Mesendoderm (in vitro differentiated cells): ENCODE measurements at regions not wholly inside any gene's neighbourhood (a gene's known extent, or its start where the extent isn't known, plus 50 kb on each side); places are given as distances from the start of the nearest gene placed in this dataset.

Experiments
- DNase-seq: peaks from one replicate; pipeline ENCODE4 v3.0.0; 2013
- H2AK5ac ChIP-seq: 2 replicates; pipeline ENCODE4 v1.6.1; 2013; ENCODE audit warnings: low read length, inconsistent platforms
- H2BK120ac ChIP-seq: 2 replicates; pipeline ENCODE4 v1.6.1; 2013; ENCODE audit warnings: low read depth, mild to moderate bottlenecking, low read length, moderate library complexity, mixed read lengths
- H2BK15ac ChIP-seq: replicated peaks from 2 replicates; pipeline ENCODE4 v1.6.1; 2013; ENCODE audit warnings: low read depth, mild to moderate bottlenecking, moderate library complexity
- H2BK5ac ChIP-seq: 2 replicates; pipeline ENCODE4 v1.6.1; 2013; ENCODE audit warnings: low read length, inconsistent platforms
- H3K18ac ChIP-seq: 2 replicates; pipeline ENCODE4 v1.6.1; 2013; ENCODE audit warnings: mild to moderate bottlenecking, low read length, mixed read lengths
- H3K23ac ChIP-seq: one replicate; pipeline ENCODE4 v1.6.1; 2013; ENCODE audit warnings: low read length
- H3K27ac ChIP-seq: 2 replicates; pipeline ENCODE4 v1.5.1; 2013; ENCODE audit warnings: low read depth, mild to moderate bottlenecking, inconsistent platforms, low read length, moderate library complexity
- H3K27me3 ChIP-seq: 2 replicates; pipeline ENCODE4 v1.6.1; 2013; ENCODE audit warnings: low read length, control low read depth, mild to moderate bottlenecking, inconsistent platforms; ENCODE audit not compliant: insufficient read depth, poor library complexity
- H3K36me3 ChIP-seq: 2 replicates; pipeline ENCODE4 v1.6.1; 2013; ENCODE audit warnings: low read length, inconsistent platforms; ENCODE audit not compliant: control insufficient read depth, insufficient read depth
- H3K4ac ChIP-seq: one replicate; pipeline ENCODE4 v1.6.1; 2013; ENCODE audit warnings: low read depth, mild to moderate bottlenecking, low read length, moderate library complexity
- H3K4me1 ChIP-seq: 2 replicates; pipeline ENCODE4 v1.6.1; 2013; ENCODE audit warnings: low read depth, low read length, inconsistent platforms; ENCODE audit not compliant: control insufficient read depth
- H3K4me2 ChIP-seq: 2 replicates; pipeline ENCODE4 v1.6.1; 2013; ENCODE audit warnings: low read length
- H3K4me3 ChIP-seq: 2 replicates; pipeline ENCODE4 v1.5.1; 2013; ENCODE audit warnings: mild to moderate bottlenecking, low read length
- H3K56ac ChIP-seq: one replicate; pipeline ENCODE4 v1.6.1; 2013; ENCODE audit warnings: low read length
- H3K79me1 ChIP-seq: 2 replicates; pipeline ENCODE4 v1.6.1; 2013; ENCODE audit warnings: low read length, inconsistent platforms
- H3K79me2 ChIP-seq: 2 replicates; pipeline ENCODE4 v1.6.1; 2013; ENCODE audit warnings: mild to moderate bottlenecking, low read length; ENCODE audit not compliant: control insufficient read depth, insufficient read depth
- H3K9ac ChIP-seq: 2 replicates; pipeline ENCODE4 v1.6.1; 2013; ENCODE audit warnings: low read length, inconsistent platforms
- H4K5ac ChIP-seq: one replicate; pipeline ENCODE4 v1.6.1; 2013; ENCODE audit warnings: low read length
- H4K8ac ChIP-seq: one replicate; pipeline ENCODE4 v1.6.1; 2013; ENCODE audit warnings: low read depth, mild to moderate bottlenecking, control low read depth, low read length, moderate library complexity
- WGBS: extraction: QIAGEN DNeasy Blood & Tissue Kit; methylation state at CpG from one replicate; pipeline ENCODE4 v1.1.7; 2013; ENCODE audit warnings: low lambda C conversion rate, missing lambda C conversion rate; ENCODE audit not compliant: insufficient coverage; ENCODE audit errors: extremely low coverage; 5-methylcytosine and 5-hydroxymethylcytosine counted together

DNA sequence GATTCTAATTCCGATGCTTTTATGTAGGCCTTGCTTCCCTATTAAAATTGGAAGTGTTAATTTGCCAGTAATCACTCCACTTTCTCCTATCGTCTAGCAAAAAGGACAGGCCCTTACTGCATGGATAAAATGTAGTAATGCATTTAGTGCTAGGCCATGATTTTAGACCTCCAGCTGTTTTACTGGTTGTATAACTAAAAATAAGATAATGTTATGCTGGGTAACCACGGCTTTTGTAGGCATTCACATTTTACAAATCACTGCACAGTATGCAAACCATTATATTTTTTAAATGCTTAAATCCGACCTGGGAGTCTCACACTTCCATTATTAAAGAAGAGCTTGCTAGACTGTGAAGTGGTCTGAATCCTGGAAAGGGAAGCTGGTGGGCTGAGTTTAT lies 179.5 kb downstream of the TFAP2A start:
- H3K36me3 ChIP-seq, result no peaks in the 10 kb centered on the region
- H3K27ac ChIP-seq, result no peak overlapping the region
- no peaks in the 10 kb centered on the region for H3K4me1 ChIP-seq
- no peak overlapping the region for H3K18ac ChIP-seq
- H3K79me1 ChIP-seq, result no peaks in the 10 kb centered on the region
- no peak overlapping the region for H3K23ac ChIP-seq
- H2BK5ac ChIP-seq, result no peak overlapping the region
- H3K4me3 ChIP-seq, result no peak overlapping the region
- no peak for DNase-seq
- no CpG with 5 or more reads among the region's 4 CpGs for WGBS
- no peak overlapping the region for H3K4me2 ChIP-seq
- H3K56ac ChIP-seq, result no peak overlapping the region
- no peaks in the 10 kb centered on the region for H3K27me3 ChIP-seq
- no peak overlapping the region for H3K4ac ChIP-seq
- H3K79me2 ChIP-seq, result no peaks in the 10 kb centered on the region
- H2BK15ac ChIP-seq, result no peak overlapping the region
- no peak overlapping the region for H2BK120ac ChIP-seq
- no peak overlapping the region for H2AK5ac ChIP-seq
- H3K9ac ChIP-seq, result no peak overlapping the region
- H4K8ac ChIP-seq, result no peak overlapping the region
- no peak overlapping the region for H4K5ac ChIP-seq

DNA sequence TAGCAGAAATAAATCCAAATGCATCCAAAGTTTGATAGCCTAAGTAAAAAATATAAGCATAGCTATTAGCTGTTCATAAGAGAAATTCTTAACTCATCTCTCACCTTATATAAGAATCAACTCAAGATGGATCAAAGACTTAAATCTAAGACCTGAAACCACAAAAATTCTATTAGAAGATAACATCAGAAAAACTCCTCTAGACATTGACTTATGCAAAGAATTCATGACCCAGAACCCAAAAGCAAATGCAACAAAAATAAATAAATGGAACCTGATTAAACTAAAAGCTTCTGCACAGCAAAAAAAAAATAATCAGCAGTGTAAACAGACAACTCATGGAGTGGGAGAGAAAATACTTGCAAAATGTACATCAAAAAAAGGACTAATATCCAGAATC lies 184.3 kb downstream of the TFAP2A start:
- H3K79me1 ChIP-seq, result no peaks in the 10 kb centered on the region
- H2BK5ac ChIP-seq, result no peak overlapping the region
- H4K8ac ChIP-seq, result no peak overlapping the region
- no peak overlapping the region for H3K23ac ChIP-seq
- no peak overlapping the region for H3K27ac ChIP-seq
- H2AK5ac ChIP-seq, result no peak overlapping the region
- no peak overlapping the region for H3K18ac ChIP-seq
- no peak overlapping the region for H3K9ac ChIP-seq
- no peak for DNase-seq
- H2BK120ac ChIP-seq, result no peak overlapping the region
- no peak overlapping the region for H2BK15ac ChIP-seq
- H3K4me3 ChIP-seq, result no peak overlapping the region
- no peaks in the 10 kb centered on the region for H3K79me2 ChIP-seq
- no peak overlapping the region for H3K56ac ChIP-seq
- H4K5ac ChIP-seq, result no peak overlapping the region
- H3K4ac ChIP-seq, result no peak overlapping the region
- no peaks in the 10 kb centered on the region for H3K36me3 ChIP-seq
- H3K27me3 ChIP-seq, result no peaks in the 10 kb centered on the region
- H3K4me1 ChIP-seq, result no peaks in the 10 kb centered on the region
- H3K4me2 ChIP-seq, result no peak overlapping the region

DNA sequence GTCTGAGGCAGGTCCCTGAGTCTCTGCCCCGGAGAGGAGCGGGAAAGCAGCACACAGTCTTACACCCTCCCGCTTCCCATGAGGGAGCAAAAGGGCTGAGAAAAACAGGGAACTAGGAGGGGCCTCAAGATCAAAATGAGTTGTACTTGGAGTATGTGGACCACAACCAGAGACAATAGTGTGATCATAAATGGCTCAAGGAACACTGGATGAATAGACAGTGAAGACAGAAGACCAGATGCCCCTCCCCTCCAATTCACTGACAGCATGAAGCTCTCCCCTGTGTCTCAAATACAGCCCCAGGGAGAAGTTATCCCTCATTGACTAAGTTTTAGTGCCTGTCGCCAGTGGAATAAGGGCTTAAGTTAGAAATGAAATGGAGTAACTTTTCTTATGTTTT lies 191.0 kb downstream of the TFAP2A start:
- Histone ChIP-seq H3K27ac (no peak overlapping the region), H3K36me3 (no peaks in the 10 kb centered on the region), H3K4me2 (no peak overlapping the region), H4K5ac (no peak overlapping the region), H3K79me1 (no peaks in the 10 kb centered on the region), H2BK120ac (no peak overlapping the region), H3K4me3 (no peak overlapping the region), H2BK15ac (no peak overlapping the region), H4K8ac (no peak overlapping the region), H3K27me3 (no peaks in the 10 kb centered on the region), H3K4me1 (no peaks in the 10 kb centered on the region), H2AK5ac (no peak overlapping the region), H2BK5ac (no peak overlapping the region), H3K4ac (no peak overlapping the region), H3K23ac (no peak overlapping the region), H3K18ac (no peak overlapping the region), H3K56ac (no peak overlapping the region), H3K9ac (no peak overlapping the region), H3K79me2 (no peaks in the 10 kb centered on the region)
- no CpG with 5 or more reads among the region's 4 CpGs for WGBS
- DNase-seq, result no peak

DNA sequence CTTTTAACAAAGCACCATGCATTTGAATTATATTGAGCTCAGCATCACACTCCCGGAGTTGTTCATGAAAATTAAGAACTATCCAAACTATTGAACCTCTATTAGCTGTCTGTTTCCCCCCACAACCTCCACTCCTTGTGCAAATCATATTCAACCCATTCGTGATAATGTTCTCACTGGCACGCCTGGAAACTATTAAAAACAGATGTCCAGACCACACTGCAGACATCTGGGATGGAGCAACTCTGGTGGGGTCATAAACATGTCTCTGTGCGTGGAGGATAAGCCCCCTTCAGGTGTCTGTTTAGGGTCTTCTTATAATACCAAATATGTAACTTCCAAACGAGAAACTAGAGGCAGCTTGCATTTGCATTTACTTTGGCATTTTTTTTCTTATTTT lies 193.7 kb downstream of the TFAP2A start:
- Histone ChIP-seq H2BK120ac (no peak overlapping the region), H3K18ac (no peak overlapping the region), H2AK5ac (no peak overlapping the region), H3K79me1 (no peaks in the 10 kb centered on the region), H2BK15ac (no peak overlapping the region), H4K5ac (no peak overlapping the region), H3K4ac (no peak overlapping the region), H3K4me1 (no peaks in the 10 kb centered on the region), H3K4me3 (no peak overlapping the region), H3K79me2 (no peaks in the 10 kb centered on the region), H2BK5ac (no peak overlapping the region), H3K27me3 (no peaks in the 10 kb centered on the region), H3K27ac (no peak overlapping the region), H3K4me2 (no peak overlapping the region), H3K9ac (no peak overlapping the region), H3K56ac (no peak overlapping the region), H3K23ac (no peak overlapping the region), H3K36me3 (no peaks in the 10 kb centered on the region), H4K8ac (no peak overlapping the region)
- no peak for DNase-seq
- no CpG with 5 or more reads among the region's 5 CpGs for WGBS

DNA sequence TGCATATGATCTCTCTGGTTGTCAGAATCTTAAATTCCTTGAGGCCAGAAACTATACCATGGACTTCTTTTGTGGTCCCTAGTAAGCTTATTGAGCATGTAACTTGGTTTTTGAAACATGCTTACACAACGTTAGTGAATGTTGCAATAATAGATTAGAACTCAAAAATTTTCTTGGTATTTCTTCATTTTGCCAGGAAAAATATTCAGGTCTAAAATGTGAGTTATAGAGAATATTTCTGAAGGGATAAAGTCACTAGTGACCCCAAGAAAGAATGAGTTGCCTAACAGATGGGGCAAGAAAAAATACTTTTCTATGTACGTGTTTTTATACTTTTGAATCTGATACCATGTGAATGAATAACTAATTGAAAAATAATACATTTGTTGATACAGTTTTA lies 195.4 kb downstream of the TFAP2A start:
- no peak overlapping the region for H3K56ac ChIP-seq
- no peaks in the 10 kb centered on the region for H3K4me1 ChIP-seq
- H3K27ac ChIP-seq, result no peak overlapping the region
- no peak overlapping the region for H2BK120ac ChIP-seq
- no peaks in the 10 kb centered on the region for H3K36me3 ChIP-seq
- H3K4ac ChIP-seq, result no peak overlapping the region
- no peaks in the 10 kb centered on the region for H3K79me2 ChIP-seq
- H4K8ac ChIP-seq, result no peak overlapping the region
- WGBS, result no CpG with 5 or more reads among the region's 2 CpGs
- H2BK15ac ChIP-seq, result no peak overlapping the region
- no peak overlapping the region for H3K4me3 ChIP-seq
- H3K27me3 ChIP-seq, result no peaks in the 10 kb centered on the region
- no peaks in the 10 kb centered on the region for H3K79me1 ChIP-seq
- no peak overlapping the region for H4K5ac ChIP-seq
- H2BK5ac ChIP-seq, result no peak overlapping the region
- no peak overlapping the region for H2AK5ac ChIP-seq
- H3K9ac ChIP-seq, result no peak overlapping the region
- no peak overlapping the region for H3K4me2 ChIP-seq
- H3K23ac ChIP-seq, result no peak overlapping the region
- no peak for DNase-seq
- H3K18ac ChIP-seq, result no peak overlapping the region

DNA sequence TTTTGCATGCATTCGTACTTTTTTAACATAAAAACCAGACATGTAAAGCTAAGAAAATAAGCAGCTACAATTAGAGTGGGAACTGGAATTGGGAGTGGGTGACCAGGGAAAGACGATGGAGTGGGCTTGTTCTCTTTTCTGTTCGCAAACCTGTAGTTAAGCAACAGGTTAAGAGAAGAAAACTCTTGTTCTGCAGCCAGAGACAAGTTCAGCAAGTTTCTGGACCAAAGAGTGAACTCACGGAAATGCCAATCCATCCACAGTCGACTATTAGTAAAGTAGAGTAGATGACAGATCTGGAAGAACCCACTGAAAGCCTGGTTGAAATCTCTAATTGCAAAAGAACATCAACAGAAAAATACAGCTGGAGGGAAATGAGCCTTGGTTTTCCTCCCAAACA lies 197.8 kb downstream of the TFAP2A start:
- no peak overlapping the region for H3K18ac ChIP-seq
- no CpG with 5 or more reads among the region's 5 CpGs for WGBS
- no peak overlapping the region for H4K8ac ChIP-seq
- no peak overlapping the region for H3K4me3 ChIP-seq
- DNase-seq, result no peak
- H2AK5ac ChIP-seq, result no peak overlapping the region
- H3K23ac ChIP-seq, result no peak overlapping the region
- no peaks in the 10 kb centered on the region for H3K79me2 ChIP-seq
- no peak overlapping the region for H2BK5ac ChIP-seq
- H3K79me1 ChIP-seq, result no peaks in the 10 kb centered on the region
- no peaks in the 10 kb centered on the region for H3K4me1 ChIP-seq
- H3K56ac ChIP-seq, result no peak overlapping the region
- H2BK15ac ChIP-seq, result no peak overlapping the region
- H3K27me3 ChIP-seq, result no peaks in the 10 kb centered on the region
- H3K4me2 ChIP-seq, result no peak overlapping the region
- no peak overlapping the region for H3K4ac ChIP-seq
- no peak overlapping the region for H2BK120ac ChIP-seq
- H3K9ac ChIP-seq, result no peak overlapping the region
- no peaks in the 10 kb centered on the region for H3K36me3 ChIP-seq
- no peak overlapping the region for H4K5ac ChIP-seq
- no peak overlapping the region for H3K27ac ChIP-seq
